ENCODE measurements at regions not wholly inside any gene's neighbourhood (a gene's known extent, or its start where the extent isn't known, plus 50 kb on each side); places are given as distances from the start of the nearest gene placed in this dataset.

DNA sequence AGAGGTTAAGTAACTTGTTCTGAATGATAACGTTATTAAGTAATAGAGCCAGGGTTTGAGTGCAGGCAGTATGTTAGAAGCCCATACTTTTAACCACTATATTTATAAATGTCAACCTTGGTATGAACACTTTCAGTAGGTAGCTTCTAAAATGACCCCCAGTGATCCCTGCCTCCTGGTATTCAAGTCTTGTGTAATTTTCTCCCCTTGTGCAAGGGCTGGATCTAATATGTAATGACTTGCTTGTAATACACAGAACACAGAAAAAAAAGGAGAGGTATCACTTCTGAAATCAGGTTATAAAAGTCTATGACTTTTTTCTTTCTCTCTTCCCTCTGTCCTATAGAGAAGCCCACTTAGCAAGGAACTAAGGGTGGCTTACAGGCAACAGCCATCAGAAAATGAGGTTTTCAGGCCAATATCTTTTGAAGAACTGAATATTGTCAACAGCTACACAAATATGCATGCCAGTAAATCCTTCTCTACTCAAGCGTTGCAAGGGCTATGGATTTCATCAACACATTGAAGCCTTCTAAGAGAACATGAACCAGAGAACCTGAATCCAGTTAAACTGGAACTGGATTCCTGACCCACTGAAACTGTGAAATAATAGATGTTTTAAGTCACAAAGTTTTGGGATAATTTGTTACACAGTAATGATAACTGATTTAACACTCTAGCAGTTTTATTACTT lies 712.3 kb downstream of the METTL15 start:
- TF ChIP-seq, protein P1, sequence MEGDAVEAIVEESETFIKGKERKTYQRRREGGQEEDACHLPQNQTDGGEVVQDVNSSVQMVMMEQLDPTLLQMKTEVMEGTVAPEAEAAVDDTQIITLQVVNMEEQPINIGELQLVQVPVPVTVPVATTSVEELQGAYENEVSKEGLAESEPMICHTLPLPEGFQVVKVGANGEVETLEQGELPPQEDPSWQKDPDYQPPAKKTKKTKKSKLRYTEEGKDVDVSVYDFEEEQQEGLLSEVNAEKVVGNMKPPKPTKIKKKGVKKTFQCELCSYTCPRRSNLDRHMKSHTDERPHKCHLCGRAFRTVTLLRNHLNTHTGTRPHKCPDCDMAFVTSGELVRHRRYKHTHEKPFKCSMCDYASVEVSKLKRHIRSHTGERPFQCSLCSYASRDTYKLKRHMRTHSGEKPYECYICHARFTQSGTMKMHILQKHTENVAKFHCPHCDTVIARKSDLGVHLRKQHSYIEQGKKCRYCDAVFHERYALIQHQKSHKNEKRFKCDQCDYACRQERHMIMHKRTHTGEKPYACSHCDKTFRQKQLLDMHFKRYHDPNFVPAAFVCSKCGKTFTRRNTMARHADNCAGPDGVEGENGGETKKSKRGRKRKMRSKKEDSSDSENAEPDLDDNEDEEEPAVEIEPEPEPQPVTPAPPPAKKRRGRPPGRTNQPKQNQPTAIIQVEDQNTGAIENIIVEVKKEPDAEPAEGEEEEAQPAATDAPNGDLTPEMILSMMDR (IDR thresholded peaks at IDR 0.05), result no peak
- no peak for TF ChIP-seq POLR2A (IDR thresholded peaks at IDR 0.05)

Measured in thyroid gland (tissue), 4 donors.